ENCODE measurements at regions not wholly inside any gene's neighbourhood (a gene's known extent, or its start where the extent isn't known, plus 50 kb on each side); places are given as distances from the start of the nearest gene placed in this dataset.

DNA sequence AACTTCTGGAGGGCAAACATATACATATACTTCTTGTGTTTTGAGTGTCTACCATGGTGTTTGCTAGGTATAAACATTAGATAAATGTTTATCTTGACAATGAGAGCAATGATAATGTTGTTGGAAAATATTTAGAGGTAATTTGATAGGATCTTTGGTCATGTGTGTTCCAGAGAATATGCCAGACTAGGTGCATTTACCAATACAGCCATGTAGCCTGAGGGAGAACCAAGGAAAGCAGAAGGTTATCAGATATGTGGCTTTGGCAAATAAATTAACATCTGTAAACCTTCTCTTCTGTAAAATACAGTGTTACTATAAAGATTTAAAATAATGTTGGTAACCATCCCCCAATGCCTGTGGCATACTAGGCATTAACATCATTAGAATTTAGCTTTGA, 226.8 kb downstream of the C11orf87 start:
- no peak for TF ChIP-seq POLR2A (IDR thresholded peaks at IDR 0.05)
- TF ChIP-seq, protein P1, sequence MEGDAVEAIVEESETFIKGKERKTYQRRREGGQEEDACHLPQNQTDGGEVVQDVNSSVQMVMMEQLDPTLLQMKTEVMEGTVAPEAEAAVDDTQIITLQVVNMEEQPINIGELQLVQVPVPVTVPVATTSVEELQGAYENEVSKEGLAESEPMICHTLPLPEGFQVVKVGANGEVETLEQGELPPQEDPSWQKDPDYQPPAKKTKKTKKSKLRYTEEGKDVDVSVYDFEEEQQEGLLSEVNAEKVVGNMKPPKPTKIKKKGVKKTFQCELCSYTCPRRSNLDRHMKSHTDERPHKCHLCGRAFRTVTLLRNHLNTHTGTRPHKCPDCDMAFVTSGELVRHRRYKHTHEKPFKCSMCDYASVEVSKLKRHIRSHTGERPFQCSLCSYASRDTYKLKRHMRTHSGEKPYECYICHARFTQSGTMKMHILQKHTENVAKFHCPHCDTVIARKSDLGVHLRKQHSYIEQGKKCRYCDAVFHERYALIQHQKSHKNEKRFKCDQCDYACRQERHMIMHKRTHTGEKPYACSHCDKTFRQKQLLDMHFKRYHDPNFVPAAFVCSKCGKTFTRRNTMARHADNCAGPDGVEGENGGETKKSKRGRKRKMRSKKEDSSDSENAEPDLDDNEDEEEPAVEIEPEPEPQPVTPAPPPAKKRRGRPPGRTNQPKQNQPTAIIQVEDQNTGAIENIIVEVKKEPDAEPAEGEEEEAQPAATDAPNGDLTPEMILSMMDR (IDR thresholded peaks at IDR 0.05): no peak
- TF ChIP-seq POLR2AphosphoS5 (IDR thresholded peaks at IDR 0.05): no peak
